Osteocyte (in vitro differentiated cells): ENCODE measurements at regions not wholly inside any gene's neighbourhood (a gene's known extent, or its start where the extent isn't known, plus 50 kb on each side); places are given as distances from the start of the nearest gene placed in this dataset.
A peak's percentile ranks its signal among the peaks of the same experiment; 100 is the strongest.

Experiments
- DNase-seq: peaks from one replicate; pipeline ENCODE4 v3.0.0; 2021; ENCODE audit warnings: mixed read lengths; ENCODE audit not compliant: unreplicated experiment; ENCODE audit errors: extremely low spot score
- H3K27ac Mint-ChIP-seq: one replicate; pipeline ENCODE4 v1.8.0; 2021; ENCODE audit warnings: mild to moderate bottlenecking, mixed read lengths; ENCODE audit not compliant: unreplicated experiment
- H3K27me3 Mint-ChIP-seq: one replicate; pipeline ENCODE4 v1.8.0; 2021; ENCODE audit warnings: mixed read lengths; ENCODE audit not compliant: unreplicated experiment
- H3K36me3 Mint-ChIP-seq: one replicate; pipeline ENCODE4 v1.8.0; 2021; ENCODE audit warnings: mixed read lengths; ENCODE audit not compliant: unreplicated experiment
- H3K4me1 Mint-ChIP-seq: one replicate; pipeline ENCODE4 v1.8.0; 2021; ENCODE audit warnings: mixed read lengths; ENCODE audit not compliant: unreplicated experiment
- H3K4me3 Mint-ChIP-seq: one replicate; pipeline ENCODE4 v1.8.0; 2021; ENCODE audit warnings: mild to moderate bottlenecking, moderate library complexity, mixed read lengths; ENCODE audit not compliant: unreplicated experiment
- H3K9me3 Mint-ChIP-seq: one replicate; pipeline ENCODE4 v1.8.0; 2021; ENCODE audit warnings: mixed read lengths; ENCODE audit not compliant: unreplicated experiment
- CTCF ChIP-seq: fragments of 200-600 bp; sonication (generic); IDR thresholded peaks from 2 replicates; pipeline ENCODE4 v1.5.0; 2021; ENCODE audit warnings: antibody characterized with exemption, mild to moderate bottlenecking, moderate library complexity

GRCh38 chr20:53875452-53875851 is 194.9 kb downstream of the BCAS1 start:
- no peaks in the 10 kb centered on the region for H3K9me3 Mint-ChIP-seq
- peaks cover 27% of the 10 kb centered on the region for H3K4me1 Mint-ChIP-seq
- no peaks in the 10 kb centered on the region for H3K27me3 Mint-ChIP-seq
- H3K4me3 Mint-ChIP-seq = no peak overlapping the region
- no peak for TF ChIP-seq CTCF
- H3K36me3 Mint-ChIP-seq = no peaks in the 10 kb centered on the region
- H3K27ac Mint-ChIP-seq = no peak overlapping the region
- DNase-seq = no peak

- TF ChIP-seq CTCF = no peak
- H3K36me3 Mint-ChIP-seq = no peaks in the 10 kb centered on the region
- H3K4me3 Mint-ChIP-seq = no peak overlapping the region
- no peaks in the 10 kb centered on the region for H3K27me3 Mint-ChIP-seq
- no peak for DNase-seq
- peaks cover 30% of the 10 kb centered on the region for H3K4me1 Mint-ChIP-seq
- H3K9me3 Mint-ChIP-seq = no peaks in the 10 kb centered on the region
- H3K27ac Mint-ChIP-seq = no peak overlapping the region
These were observed 195.7 kb downstream of the BCAS1 start for GRCh38 chr20:53874706-53875105.

GRCh38 chr20:53874104-53874503 is 196.3 kb downstream of the BCAS1 start:
- no peaks in the 10 kb centered on the region for H3K36me3 Mint-ChIP-seq
- no peak overlapping the region for H3K4me3 Mint-ChIP-seq

GRCh38 chr20:53873230-53873604 is 197.2 kb downstream of the BCAS1 start:
- TF ChIP-seq CTCF = no peak
- peak overlapping the region; percentile 68 for H3K27ac Mint-ChIP-seq

More at GRCh38 chr20:53874104-53874503, 196.3 kb downstream of the BCAS1 start:
- Mint-ChIP-seq H3K27me3 (no peaks in the 10 kb centered on the region), H3K27ac (no peak overlapping the region), H3K4me1 (peaks cover 35% of the 10 kb centered on the region), H3K9me3 (no peaks in the 10 kb centered on the region)
- TF ChIP-seq CTCF = no peak
- DNase-seq = no peak

GRCh38 chr20:53872561-53873229 is 197.7 kb downstream of the BCAS1 start:
- no peak for DNase-seq
- H3K4me3 Mint-ChIP-seq = no peak overlapping the region
- H3K36me3 Mint-ChIP-seq = no peaks in the 10 kb centered on the region
- no peak for TF ChIP-seq CTCF
- no peaks in the 10 kb centered on the region for H3K27me3 Mint-ChIP-seq
- peak overlapping the region; percentile 90 for H3K27ac Mint-ChIP-seq
- no peaks in the 10 kb centered on the region for H3K9me3 Mint-ChIP-seq
- peaks cover 29% of the 10 kb centered on the region for H3K4me1 Mint-ChIP-seq

More at GRCh38 chr20:53873230-53873604, 197.2 kb downstream of the BCAS1 start:
- Mint-ChIP-seq H3K4me1 (peaks cover 29% of the 10 kb centered on the region), H3K9me3 (no peaks in the 10 kb centered on the region), H3K27me3 (no peaks in the 10 kb centered on the region), H3K4me3 (no peak overlapping the region), H3K36me3 (no peaks in the 10 kb centered on the region)
- DNase-seq = no peak
